ENCODE measurements at regions not wholly inside any gene's neighbourhood (a gene's known extent, or its start where the extent isn't known, plus 50 kb on each side); places are given as distances from the start of the nearest gene placed in this dataset.

DNA sequence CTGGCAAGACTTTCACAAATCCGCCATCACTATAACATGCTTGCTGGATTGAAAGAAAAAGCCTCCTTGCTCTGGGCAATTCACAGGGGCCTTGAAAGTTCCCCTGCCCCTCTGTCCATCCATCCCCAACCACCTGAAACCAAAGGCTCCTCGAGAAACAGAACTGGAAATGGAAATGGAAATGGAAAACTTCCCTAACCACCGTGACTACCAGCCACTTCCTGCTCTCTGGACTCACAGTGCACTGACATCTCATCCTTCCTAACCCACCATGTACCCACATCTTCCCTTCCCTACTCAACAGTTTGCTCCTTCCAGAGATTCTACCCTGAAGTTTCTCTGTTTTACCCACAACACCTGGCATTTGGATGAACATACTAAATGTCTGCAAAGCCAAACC is 603.6 kb upstream of the DIPK2B start:
- TF ChIP-seq ZNF24 (IDR thresholded peaks at IDR 0.05) (no peak), ZNF217 (CRISPR knock-in tag; IDR thresholded peaks at IDR 0.05) (no peak), BRCA1 (IDR thresholded peaks at IDR 0.05) (no peak), BRCA1 (CRISPR knock-in tag; IDR thresholded peaks at IDR 0.05) (no peak), SAFB (IDR thresholded peaks at IDR 0.05; ENCODE audit: borderline replicate concordance, low read depth, low read length) (no peak), TBL1XR1 (IDR thresholded peaks at IDR 0.05; ENCODE audit: low read length in 2 of 2) (no peak), ZNF282 (CRISPR knock-in tag; IDR thresholded peaks at IDR 0.05) (no peak), POLR3A (IDR thresholded peaks at IDR 0.05; ENCODE audit: borderline replicate concordance, extremely low read depth, insufficient read depth, insufficient read length) (no peak)
